Activated naive CD8-positive, alpha-beta T cell (primary cell): ENCODE measurements at regions not wholly inside any gene's neighbourhood (a gene's known extent, or its start where the extent isn't known, plus 50 kb on each side); places are given as distances from the start of the nearest gene placed in this dataset.

Source experiments
- H3K27ac Mint-ChIP-seq: one replicate; pipeline ENCODE4 v1.8.0; 2021; ENCODE audit warnings: mixed read lengths
- H3K27me3 Mint-ChIP-seq: one replicate; pipeline ENCODE4 v1.8.0; 2021; ENCODE audit warnings: mixed read lengths
- H3K36me3 Mint-ChIP-seq: one replicate; pipeline ENCODE4 v1.8.0; 2021; ENCODE audit warnings: mixed read lengths
- H3K4me1 Mint-ChIP-seq: one replicate; pipeline ENCODE4 v1.8.0; 2021; ENCODE audit warnings: low read depth, mixed read lengths
- H3K4me3 Mint-ChIP-seq: one replicate; pipeline ENCODE4 v1.8.0; 2021; ENCODE audit warnings: mild to moderate bottlenecking, mixed read lengths
- H3K9me3 Mint-ChIP-seq: one replicate; pipeline ENCODE4 v1.8.0; 2021; ENCODE audit warnings: low read depth, mixed read lengths

DNA sequence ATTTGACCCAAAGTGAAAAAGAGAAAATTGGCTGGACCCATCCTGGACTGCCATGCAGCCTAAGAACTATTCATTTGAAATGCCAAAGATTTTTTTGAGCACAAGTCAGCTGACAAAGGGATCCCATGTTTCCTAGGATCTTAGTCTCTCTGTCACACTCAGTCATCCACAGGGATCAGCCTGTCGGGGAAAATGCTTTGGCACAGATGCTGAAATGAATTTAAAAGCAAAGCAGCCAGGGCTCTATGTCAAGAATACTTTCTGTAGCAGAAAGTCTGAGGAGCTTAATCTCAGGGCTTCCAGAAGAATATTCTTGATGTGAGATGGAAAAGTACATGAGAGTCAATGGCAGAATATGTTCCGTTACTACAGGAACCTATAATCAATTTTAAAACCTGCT, 1900.8 kb downstream of the MRPL39 start:
- no peak overlapping the region for H3K27ac Mint-ChIP-seq
- no peak overlapping the region for H3K4me3 Mint-ChIP-seq
- H3K9me3 Mint-ChIP-seq, result no peaks in the 10 kb centered on the region
- peaks cover 3% of the 10 kb centered on the region for H3K27me3 Mint-ChIP-seq
- no peaks in the 10 kb centered on the region for H3K36me3 Mint-ChIP-seq
- H3K4me1 Mint-ChIP-seq, result no peaks in the 10 kb centered on the region

DNA sequence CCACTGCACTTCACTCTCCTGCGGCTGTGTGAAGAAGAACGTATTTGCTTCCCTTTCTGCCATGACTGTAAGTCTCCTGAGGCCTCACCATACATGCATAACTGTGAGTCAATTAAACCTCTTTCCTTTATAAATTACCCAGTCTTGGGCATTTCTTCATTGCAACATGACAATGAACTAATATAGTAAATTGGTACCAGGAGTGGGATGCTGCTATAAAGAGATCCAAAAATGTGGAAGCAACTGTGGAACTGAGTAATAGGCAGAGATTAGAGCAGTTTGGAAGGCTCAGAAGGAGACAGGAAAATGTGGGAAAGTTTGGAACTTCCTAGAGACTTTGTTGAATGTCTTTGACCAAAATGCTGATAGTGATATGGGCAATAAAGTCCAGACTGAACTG, 1907.9 kb downstream of the MRPL39 start:
- H3K27ac Mint-ChIP-seq, result no peak overlapping the region
- H3K9me3 Mint-ChIP-seq, result peaks cover 15% of the 10 kb centered on the region
- no peaks in the 10 kb centered on the region for H3K36me3 Mint-ChIP-seq
- peaks cover 9% of the 10 kb centered on the region for H3K27me3 Mint-ChIP-seq
- no peaks in the 10 kb centered on the region for H3K4me1 Mint-ChIP-seq
- H3K4me3 Mint-ChIP-seq, result no peak overlapping the region

DNA sequence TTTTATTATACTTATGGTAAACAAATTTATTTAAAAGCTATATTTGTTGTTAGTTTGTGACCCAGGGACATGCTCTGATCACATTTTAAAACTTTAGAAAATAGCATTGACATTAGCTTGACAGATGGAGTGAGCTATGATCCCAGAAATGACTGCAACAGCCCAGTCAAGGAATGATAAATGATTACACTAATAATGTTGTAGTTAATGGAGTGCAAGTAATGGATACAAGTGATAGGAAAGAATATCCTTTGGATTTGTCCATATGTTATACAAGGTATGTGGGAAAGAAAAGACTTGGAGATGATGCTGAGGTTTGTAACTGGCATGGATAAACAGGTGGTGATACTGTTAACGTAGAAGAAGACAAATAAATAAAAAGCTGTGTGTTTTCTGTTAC, 1908.7 kb downstream of the MRPL39 start:
- no peaks in the 10 kb centered on the region for H3K4me1 Mint-ChIP-seq
- peaks cover 15% of the 10 kb centered on the region for H3K9me3 Mint-ChIP-seq
- H3K36me3 Mint-ChIP-seq, result no peaks in the 10 kb centered on the region
- H3K27me3 Mint-ChIP-seq, result peaks cover 9% of the 10 kb centered on the region
- H3K4me3 Mint-ChIP-seq, result no peak overlapping the region
- H3K27ac Mint-ChIP-seq, result no peak overlapping the region

DNA sequence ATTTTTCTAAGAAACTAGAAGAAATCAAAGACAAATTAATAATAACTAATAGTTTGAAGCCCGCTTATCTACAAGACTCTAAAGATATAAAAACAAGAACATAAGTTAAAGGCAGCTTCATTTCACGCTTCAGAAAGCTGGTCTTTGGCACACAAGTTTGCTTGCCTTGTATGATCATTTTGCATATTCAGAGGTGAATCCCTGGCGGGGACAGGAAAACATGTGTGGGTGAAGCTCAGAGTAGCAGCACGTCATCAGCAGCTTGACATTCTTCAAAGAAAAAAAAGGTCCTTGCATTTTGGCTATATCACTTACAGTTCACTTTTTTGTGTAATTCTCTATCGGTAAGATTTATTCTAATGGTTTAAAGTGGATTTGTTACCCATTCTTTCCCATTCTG, 1911.8 kb downstream of the MRPL39 start:
- Mint-ChIP-seq H3K4me1 (no peaks in the 10 kb centered on the region), H3K9me3 (peaks cover 11% of the 10 kb centered on the region), H3K4me3 (no peak overlapping the region), H3K27ac (no peak overlapping the region), H3K27me3 (peaks cover 6% of the 10 kb centered on the region), H3K36me3 (no peaks in the 10 kb centered on the region)

DNA sequence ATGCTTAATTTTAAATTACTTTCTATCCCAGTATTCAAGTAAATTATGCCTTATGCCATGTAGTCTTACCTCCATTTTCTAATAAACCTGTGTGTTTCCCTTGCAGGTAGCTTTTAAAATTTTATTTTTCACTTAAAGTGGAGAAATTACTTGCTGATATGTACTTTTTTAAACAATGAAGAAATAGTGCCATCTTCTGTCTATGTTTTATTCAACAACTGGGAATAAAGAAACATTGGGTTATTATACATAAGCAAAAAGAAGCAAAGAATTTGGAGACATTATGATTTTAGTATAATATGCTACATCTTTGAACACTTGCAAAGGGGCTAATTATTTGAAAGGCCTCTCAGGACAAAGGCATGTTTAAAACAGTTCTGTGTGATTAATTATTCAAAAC, 1912.9 kb downstream of the MRPL39 start:
- Mint-ChIP-seq H3K4me3 (no peak overlapping the region), H3K4me1 (no peaks in the 10 kb centered on the region), H3K27me3 (peaks cover 6% of the 10 kb centered on the region), H3K9me3 (peaks cover 2% of the 10 kb centered on the region), H3K36me3 (no peaks in the 10 kb centered on the region), H3K27ac (no peak overlapping the region)

DNA sequence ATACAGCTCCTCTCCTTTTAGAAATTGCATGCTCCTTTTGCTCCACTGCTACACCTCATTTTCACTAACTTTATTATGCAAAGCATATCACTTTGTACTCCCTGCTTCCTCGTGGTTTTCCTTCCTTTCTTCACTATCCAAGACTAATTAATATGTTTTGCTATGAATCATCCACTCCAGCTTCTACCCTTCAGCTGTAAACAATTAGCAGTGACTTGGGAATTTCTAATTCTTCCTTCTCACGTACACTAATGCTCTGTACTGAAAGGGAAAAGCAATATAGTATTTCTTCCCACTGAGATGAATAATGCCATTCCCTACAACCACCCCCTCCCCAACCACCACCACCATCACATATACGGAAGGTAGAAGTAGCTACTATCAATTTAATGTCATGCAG, 1917.0 kb downstream of the MRPL39 start:
- H3K9me3 Mint-ChIP-seq, result no peaks in the 10 kb centered on the region
- no peaks in the 10 kb centered on the region for H3K4me1 Mint-ChIP-seq
- peaks cover 2% of the 10 kb centered on the region for H3K27me3 Mint-ChIP-seq
- no peak overlapping the region for H3K4me3 Mint-ChIP-seq
- H3K36me3 Mint-ChIP-seq, result no peaks in the 10 kb centered on the region
- no peak overlapping the region for H3K27ac Mint-ChIP-seq

DNA sequence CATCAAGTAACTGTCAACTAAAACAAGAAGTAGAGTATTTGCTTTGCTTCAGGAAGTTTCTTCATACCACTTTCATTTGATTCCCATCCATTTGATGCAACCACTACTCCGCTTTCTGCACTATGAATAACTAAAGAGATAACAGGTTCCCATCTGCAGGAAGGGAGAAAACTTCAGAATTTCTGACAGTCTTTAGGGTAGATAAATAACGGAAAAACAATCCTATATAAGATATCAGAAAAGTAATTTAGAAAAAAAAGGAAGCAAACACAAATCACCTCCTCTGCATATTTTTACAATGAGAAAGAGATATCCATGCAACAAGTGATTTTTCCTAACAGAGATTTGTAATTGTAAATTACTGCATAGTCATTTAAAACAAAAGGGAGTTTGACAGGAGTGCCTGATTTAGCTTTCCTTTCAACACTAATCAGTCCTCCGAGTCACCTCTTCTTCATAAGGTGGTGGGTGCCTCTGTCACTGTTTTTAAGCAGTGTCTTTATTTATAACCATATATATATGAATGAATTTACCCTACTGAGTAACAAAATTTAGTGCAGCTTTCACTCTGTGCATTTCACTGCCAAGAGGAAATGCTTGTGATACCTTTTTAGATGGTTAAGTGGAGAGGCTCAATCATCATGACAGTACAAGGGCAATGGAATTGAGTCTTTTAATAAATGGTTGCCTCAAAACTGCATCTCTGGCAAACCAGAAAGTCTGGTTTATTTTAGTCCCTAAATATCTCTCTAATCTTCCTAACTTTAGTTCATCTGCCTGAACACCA, 1920.4 kb downstream of the MRPL39 start:
- no peak overlapping the region for H3K4me3 Mint-ChIP-seq
- no peaks in the 10 kb centered on the region for H3K4me1 Mint-ChIP-seq
- H3K9me3 Mint-ChIP-seq, result no peaks in the 10 kb centered on the region
- H3K36me3 Mint-ChIP-seq, result no peaks in the 10 kb centered on the region
- no peak overlapping the region for H3K27ac Mint-ChIP-seq
- peaks cover 1% of the 10 kb centered on the region for H3K27me3 Mint-ChIP-seq

DNA sequence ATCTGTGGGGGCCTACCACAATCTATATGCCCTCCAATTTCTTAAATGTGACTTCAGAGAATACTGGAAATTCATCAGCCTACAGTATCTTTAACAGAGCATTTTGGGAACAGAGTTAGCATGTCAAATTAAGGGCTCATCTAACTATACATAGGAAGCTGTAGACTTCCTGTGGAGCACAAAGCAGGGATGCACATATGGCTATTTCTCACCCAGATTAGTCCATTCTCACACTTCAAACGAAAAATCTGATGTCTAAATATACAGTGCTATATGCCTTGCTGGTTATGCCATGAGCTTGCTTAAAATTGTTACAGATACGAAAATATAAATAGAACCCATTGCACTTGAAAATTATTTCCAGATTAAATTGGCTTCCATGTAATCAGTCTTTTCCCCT, 1922.8 kb downstream of the MRPL39 start:
- no peak overlapping the region for H3K4me3 Mint-ChIP-seq
- no peaks in the 10 kb centered on the region for H3K4me1 Mint-ChIP-seq
- no peaks in the 10 kb centered on the region for H3K9me3 Mint-ChIP-seq
- no peak overlapping the region for H3K27ac Mint-ChIP-seq
- H3K36me3 Mint-ChIP-seq, result no peaks in the 10 kb centered on the region
- peaks cover 1% of the 10 kb centered on the region for H3K27me3 Mint-ChIP-seq

DNA sequence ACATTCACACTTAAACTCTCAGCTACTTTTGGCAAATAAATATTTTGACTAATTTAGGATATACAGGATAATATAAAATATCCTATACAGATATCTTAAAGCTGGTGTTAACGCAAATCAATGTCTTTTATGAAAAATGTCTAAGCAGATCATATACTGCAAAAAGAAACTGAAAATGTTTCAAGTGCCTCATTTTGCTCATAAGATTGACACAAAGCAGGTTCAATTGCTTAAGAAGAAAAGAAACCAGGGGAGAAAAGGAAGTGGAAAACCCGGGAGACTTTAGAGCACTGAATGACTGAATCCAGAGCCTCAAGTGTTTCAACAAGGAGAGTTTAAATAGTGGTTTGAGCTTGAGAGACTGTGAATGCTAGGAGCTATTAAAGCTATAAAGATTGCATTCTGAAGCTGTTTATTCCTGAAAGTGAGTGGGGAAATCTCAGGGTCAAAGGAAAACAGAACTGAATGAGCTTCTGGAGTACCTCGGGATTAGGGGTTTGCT, 1943.0 kb downstream of the MRPL39 start:
- Mint-ChIP-seq H3K27ac (no peak overlapping the region), H3K36me3 (no peaks in the 10 kb centered on the region), H3K27me3 (peaks cover 1% of the 10 kb centered on the region), H3K9me3 (no peaks in the 10 kb centered on the region), H3K4me1 (no peaks in the 10 kb centered on the region), H3K4me3 (no peak overlapping the region)

DNA sequence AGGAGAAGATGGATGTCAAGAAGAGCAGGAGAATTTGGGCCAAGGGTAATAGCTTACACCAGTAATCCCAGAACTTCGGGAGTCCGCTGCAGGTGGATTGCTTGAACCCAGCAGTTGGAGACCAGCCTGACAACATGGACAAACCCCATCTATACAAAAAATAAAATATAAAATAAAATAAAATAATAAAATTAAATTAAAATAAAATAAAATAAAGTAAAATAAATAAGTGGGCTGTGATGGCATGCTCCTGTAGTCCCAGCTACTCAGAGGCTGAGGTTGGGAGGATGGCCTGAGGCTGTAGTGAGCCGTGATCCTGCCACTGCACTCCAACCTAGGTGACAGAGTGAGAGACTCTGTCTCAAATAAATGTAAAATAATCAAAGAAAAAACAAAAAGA, 1946.7 kb downstream of the MRPL39 start:
- H3K4me3 Mint-ChIP-seq, result no peak overlapping the region
- H3K9me3 Mint-ChIP-seq, result no peaks in the 10 kb centered on the region
- H3K4me1 Mint-ChIP-seq, result no peaks in the 10 kb centered on the region
- no peak overlapping the region for H3K27ac Mint-ChIP-seq
- H3K36me3 Mint-ChIP-seq, result no peaks in the 10 kb centered on the region
- H3K27me3 Mint-ChIP-seq, result peaks cover under 1% of the 10 kb centered on the region

DNA sequence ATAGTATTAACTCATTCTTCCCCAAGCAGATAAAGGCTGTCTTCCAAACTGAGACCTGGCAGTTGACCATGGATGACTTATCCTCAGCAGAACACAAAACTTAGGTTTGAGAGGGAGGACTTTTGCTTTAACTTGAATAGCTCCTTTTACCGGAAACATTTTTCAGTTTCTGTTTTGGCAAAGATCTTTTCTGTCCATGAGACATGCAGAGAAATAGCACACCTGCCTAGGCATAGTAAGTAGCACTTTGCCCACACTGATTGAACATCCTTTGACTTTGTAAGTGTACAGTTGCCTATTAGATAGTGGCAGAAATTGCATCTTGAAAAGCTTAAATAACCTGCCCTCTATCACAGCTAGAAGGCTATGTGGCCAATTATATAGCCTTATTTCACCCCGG, 1962.5 kb downstream of the MRPL39 start:
- Mint-ChIP-seq H3K36me3 (no peaks in the 10 kb centered on the region), H3K9me3 (no peaks in the 10 kb centered on the region), H3K4me3 (no peak overlapping the region), H3K27me3 (peaks cover 2% of the 10 kb centered on the region), H3K4me1 (no peaks in the 10 kb centered on the region), H3K27ac (no peak overlapping the region)

DNA sequence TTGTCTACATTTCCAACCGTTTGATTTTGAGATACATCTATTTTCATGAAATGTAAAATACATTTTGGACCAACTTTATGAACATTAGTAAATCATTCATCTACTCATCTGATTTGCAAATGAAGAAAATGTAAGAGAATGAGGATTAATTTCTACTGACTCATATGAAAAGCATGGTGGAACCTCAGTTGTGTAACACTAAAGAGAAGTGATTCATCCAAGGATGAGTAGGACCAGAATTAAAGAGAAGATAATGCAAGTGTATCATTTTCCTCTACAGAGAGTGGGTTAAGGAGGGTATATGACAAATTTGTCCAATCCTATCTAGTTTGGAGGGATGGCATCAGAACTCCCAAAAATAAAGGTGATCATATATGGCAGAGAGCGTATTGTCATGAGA, 1967.6 kb downstream of the MRPL39 start:
- H3K27me3 Mint-ChIP-seq, result peaks cover 2% of the 10 kb centered on the region
- no peaks in the 10 kb centered on the region for H3K9me3 Mint-ChIP-seq
- H3K27ac Mint-ChIP-seq, result no peak overlapping the region
- H3K4me1 Mint-ChIP-seq, result no peaks in the 10 kb centered on the region
- H3K4me3 Mint-ChIP-seq, result no peak overlapping the region
- no peaks in the 10 kb centered on the region for H3K36me3 Mint-ChIP-seq

DNA sequence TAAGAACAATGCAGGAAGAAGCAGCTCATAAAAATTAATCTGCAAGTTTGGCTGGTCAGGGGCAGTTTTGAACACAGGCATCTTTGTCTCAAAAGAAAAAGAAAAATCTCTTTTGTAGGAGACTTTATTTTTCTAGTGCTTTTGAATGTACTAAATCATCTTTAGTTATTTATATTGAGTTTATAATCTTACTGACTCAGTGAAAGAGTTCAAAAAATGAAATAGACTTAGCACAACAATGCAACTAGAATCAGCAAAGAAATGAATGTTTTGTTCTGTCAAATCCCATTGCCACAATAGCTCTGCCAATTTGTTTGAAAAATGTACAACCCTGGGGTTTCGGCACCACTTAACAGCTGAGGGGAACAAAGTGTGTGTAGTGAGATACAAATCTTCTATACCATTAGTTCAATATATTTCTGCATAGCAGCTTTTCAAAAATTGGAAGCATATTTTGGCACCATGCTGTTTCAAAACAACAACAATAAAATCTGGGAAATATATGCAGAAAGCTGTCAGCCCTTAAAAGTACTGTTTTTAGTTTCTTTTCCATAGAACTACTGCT, 1969.1 kb downstream of the MRPL39 start:
- no peaks in the 10 kb centered on the region for H3K9me3 Mint-ChIP-seq
- H3K36me3 Mint-ChIP-seq, result no peaks in the 10 kb centered on the region
- H3K27ac Mint-ChIP-seq, result no peak overlapping the region

DNA sequence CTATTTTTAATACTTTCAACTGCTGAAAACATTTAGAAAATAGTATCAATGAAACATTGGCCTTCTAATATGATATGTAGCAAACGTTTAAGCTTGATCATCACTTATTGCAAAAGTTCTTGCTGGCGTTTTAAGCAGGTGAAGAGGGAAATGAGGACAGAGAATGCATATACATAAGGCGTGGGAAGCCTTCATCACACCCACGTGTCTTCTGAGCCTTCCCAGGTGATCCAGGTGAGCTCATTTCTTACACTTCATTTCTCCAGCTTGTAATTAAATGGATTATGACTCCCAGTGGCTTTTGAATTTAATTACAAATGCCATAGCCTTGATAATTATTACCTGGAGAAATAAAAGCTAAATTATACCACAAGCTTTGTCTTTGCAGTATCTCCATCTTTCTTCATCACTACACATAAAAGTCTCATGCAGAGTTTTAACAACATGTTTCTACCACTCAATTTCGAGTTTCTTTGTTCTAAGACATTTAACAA, 1973.8 kb downstream of the MRPL39 start:
- H3K27me3 Mint-ChIP-seq, result no peaks in the 10 kb centered on the region
- H3K4me1 Mint-ChIP-seq, result no peaks in the 10 kb centered on the region
- no peak overlapping the region for H3K4me3 Mint-ChIP-seq
- H3K9me3 Mint-ChIP-seq, result no peaks in the 10 kb centered on the region
- H3K36me3 Mint-ChIP-seq, result no peaks in the 10 kb centered on the region
- H3K27ac Mint-ChIP-seq, result no peak overlapping the region

More for the DNA sequence above, 1969.1 kb downstream of the MRPL39 start:
- Mint-ChIP-seq H3K27me3 (peaks cover 2% of the 10 kb centered on the region), H3K4me3 (no peak overlapping the region), H3K4me1 (no peaks in the 10 kb centered on the region)

DNA sequence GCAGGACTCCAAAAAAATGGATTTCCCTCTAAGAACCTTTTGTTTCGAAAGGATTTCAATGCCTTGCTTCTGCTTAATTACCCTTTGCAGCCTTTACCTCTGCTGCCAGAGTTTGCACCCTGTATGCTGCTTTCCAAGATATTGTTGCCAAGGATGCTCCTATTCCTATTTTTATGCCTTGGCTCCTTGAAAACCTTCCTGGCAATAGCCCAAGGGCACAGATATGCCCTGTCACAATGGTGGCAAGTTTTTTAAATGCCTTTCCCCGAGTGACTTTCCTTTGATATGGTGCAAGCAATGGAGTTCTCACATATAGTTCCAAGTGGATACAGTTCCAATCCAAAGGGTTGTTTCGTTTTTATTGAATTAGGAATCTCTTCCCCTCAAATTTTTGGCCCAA, 1983.0 kb downstream of the MRPL39 start:
- peaks cover 1% of the 10 kb centered on the region for H3K27me3 Mint-ChIP-seq
- no peaks in the 10 kb centered on the region for H3K4me1 Mint-ChIP-seq
- H3K9me3 Mint-ChIP-seq, result no peaks in the 10 kb centered on the region
- H3K27ac Mint-ChIP-seq, result no peak overlapping the region
- H3K4me3 Mint-ChIP-seq, result no peak overlapping the region
- H3K36me3 Mint-ChIP-seq, result no peaks in the 10 kb centered on the region

DNA sequence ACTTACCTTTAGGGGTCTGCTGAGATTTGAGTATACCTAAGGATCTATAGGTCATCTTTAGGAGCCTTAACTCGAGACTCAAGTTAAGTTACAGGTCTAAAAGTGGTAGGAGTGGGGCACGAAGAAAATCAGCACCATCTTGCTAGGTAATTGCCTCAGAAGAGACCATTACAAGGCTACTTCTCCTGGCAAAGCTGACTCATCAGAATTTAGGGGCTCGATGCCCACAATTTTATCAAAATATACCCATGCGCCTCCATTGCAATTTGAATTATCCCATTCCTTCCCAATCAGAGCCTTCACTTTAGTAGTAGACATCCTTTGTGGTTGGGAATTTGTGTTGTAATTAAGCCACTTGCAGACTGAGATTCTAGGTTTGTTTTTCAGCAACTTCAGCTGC, 1994.3 kb downstream of the MRPL39 start:
- no peak overlapping the region for H3K4me3 Mint-ChIP-seq
- H3K27ac Mint-ChIP-seq, result no peak overlapping the region
- no peaks in the 10 kb centered on the region for H3K4me1 Mint-ChIP-seq
- no peaks in the 10 kb centered on the region for H3K27me3 Mint-ChIP-seq
- no peaks in the 10 kb centered on the region for H3K36me3 Mint-ChIP-seq
- peaks cover 3% of the 10 kb centered on the region for H3K9me3 Mint-ChIP-seq
